GM21737 (cell line): ENCODE measurements at regions not wholly inside any gene's neighbourhood (a gene's known extent, or its start where the extent isn't known, plus 50 kb on each side); places are given as distances from the start of the nearest gene placed in this dataset.
"Not testable (repeated sequence)": the region's sequence is repeated elsewhere in the genome, so short reads cannot be mapped to it uniquely, and the experiment has no call there.

Experiments used
- ATAC-seq: cut with Tn5 transposase; IDR thresholded peaks from one replicate; pipeline ENCODE4 v1.9.1; 2021; ENCODE audit warnings: mild to moderate bottlenecking, moderate library complexity; ENCODE audit not compliant: unreplicated experiment

DNA sequence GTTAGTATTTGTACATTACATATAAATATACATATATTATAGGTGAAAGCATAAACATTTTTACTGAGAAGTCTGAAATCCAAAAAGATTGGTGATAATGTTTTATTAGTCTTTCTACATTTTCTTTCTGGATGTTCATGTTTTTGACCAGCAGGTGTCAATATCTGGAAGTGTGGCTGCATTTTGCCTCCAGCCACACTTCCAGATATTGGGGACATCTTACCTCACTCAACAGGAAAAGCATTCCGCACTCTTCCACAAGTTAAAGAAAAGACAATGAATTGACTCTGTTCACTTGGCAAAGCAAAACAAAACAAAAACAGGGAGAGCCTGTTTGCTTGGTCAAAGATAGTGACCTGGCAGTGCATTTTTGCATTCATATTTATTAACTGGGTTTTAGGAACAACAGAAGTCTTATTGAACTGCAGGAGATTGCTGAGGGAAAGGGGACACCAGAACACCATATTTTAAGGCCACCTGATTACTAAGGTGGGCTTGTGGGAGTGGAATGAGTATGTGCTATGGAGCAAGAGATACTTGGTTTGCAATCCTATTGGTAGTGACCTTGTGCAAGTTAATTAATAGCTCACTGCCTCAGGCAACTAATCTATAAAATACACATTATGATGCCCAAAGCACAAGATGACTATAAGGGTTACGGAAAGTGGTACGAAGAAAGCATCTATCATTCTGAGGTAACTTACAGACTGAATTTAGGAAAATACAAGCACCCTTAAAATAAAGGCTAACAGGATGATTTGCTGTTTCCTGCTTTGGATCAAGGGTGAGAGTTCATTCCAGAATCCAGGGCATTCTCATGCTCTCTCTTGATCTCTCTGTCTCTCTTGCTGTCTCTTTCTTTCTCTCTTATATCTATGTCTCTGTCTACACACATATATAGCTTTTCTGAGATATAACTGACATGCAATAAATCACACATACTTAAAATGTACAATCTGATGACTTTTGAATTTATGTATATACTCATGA, 389.9 kb upstream of the EMCN start:
- no peak for ATAC-seq

DNA sequence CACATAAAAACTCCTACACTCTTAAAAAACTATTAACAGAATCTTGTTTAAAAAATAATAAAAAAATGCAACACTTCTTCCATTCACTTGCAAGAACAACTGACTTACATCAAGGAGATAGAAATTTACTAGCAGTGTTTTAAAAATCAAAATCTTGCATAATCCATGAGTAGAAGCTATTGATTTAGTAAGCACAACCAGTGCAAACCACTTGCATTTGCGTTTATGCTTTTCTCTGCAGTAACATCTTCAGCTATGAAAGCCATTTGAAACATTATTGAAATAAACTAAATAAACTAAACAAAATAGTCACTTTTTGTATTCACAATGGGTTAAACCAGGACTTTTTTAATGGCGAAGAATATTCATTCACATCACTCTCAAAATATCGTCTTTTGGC, 389.2 kb upstream of the EMCN start:
- ATAC-seq = no peak

DNA sequence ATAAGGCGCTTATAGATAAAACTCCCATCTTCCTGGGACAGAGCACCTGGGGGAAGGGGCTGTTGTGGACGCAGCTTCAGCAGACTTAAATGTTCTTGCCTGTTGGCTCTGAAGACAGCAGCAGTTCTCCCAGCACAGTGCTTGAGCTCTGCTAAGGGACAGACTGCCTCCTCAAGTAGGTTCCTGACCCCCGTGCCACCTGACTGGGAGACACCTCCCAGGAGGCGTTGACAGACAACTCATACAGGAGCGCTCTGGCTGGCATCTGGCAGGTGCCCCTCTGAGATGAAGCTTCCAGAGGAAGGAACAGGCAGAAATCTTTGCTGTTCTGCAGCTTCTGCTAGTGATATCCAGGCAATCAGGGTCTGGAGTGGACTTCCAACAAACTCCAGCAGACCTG, 383.1 kb upstream of the EMCN start:
- ATAC-seq = not testable (repeated sequence)

DNA sequence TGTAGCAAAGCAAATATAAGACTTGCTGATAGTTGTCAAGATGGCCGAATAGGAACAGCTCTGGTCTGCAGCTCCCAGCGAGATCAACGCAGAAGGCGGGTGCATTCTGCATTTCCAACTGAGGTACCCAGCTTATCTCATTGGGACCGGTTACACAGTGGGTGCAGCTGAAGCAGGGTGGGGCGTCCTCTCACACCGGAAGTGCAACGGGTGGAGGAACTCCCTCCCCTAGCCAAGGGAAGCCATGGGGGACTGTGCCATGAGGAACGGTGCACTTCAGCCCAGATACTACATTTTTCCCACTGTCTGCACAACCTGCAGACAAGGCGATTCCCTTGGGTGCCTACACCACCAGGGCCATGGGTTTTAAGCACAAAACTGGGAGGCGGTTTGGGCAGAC, 382.3 kb upstream of the EMCN start:
- ATAC-seq = no peak

DNA sequence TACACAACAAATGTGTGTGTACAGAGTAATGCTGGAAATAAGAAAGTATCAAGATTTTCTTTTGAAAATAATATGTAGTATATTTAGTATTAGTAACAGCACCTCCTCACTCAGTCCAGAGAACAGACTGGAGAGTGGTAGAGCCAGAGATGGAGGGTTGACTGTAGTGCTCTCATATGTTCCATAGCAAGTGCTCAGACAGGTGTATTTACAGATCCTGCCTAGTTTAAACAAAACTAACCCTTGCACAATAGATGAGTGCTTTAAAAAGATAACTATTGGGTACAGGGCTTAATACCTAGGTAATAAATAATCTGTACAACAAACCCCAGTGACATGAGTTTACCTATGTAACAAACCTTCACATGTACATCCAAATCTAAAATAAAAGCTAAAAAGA, 381.0 kb upstream of the EMCN start:
- ATAC-seq = no peak

DNA sequence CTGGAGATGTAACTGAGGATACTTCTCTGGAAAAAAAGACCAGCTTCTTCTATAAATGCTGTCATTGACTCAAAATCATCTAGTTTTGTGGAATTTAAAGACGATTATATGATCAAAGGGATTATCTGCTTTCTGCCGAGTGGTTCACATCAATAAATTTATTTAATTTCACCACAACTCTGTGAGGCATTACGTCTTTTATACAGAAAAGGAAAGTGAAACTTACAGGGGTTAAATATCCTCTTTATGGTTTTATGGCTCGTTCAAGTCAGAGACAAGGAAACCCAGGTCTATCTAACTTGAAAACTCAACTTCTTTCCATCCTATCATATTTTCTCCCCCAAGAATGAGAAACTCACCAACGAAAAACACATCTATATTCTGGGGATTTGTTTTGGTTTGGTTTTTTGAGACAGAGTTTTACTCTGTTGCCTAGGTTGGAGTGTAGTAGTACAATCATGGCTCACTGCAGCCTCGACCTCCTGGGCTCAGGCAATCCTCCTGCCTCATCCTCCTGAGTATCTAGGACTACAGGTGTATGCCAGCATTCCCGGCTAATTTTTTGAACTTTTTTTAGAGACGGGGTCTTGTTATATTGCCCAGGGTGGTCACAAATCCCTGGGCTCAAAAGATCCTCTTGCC, 377.9 kb upstream of the EMCN start:
- peak; percentile 74 for ATAC-seq

- ATAC-seq = no peak
Observed at GRCh38 chr4:100894339-100894870, 376.6 kb upstream of the EMCN start.

DNA sequence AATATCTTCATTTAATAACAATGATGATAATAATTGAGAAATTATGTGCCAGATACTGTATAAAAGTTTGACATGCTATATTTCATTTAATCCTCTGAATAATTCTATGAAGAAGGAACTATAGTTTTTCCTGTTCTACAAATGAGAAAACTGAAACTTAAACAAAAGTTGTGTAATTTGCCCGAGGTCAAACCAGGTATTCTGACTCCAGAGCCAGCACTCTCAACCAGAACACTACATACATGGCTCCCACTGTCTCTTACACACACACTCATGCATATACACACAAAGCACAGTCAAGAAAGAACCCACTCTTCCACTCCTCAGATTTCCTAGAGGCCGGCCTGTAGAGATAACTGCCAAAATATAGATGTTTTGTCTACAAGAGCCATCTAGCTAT, 374.0 kb upstream of the EMCN start:
- ATAC-seq = no peak

- no peak for ATAC-seq
Observed at GRCh38 chr4:100889898-100890297, 372.1 kb upstream of the EMCN start.

DNA sequence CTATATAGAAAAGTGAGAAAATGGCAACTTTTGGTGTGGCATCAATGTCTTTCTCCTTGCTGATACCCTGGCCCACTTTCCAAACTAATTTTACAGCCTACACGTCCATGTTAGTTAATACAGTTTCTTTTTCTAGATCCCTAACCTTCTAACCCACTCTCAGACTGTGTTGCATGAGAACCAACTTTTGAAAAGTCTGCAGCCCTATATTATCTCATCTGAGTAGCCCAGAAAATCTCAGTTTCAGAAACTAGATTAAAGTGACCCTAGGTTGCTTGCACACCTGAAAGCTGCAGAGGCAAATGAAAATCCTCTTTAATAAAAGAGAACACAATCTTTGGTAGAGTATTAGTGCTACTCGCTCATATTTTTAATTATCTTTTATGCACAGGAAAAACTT, 371.6 kb upstream of the EMCN start:
- ATAC-seq = no peak

GRCh38 chr4:100882661-100883060, 364.8 kb upstream of the EMCN start:
- ATAC-seq = no peak

DNA sequence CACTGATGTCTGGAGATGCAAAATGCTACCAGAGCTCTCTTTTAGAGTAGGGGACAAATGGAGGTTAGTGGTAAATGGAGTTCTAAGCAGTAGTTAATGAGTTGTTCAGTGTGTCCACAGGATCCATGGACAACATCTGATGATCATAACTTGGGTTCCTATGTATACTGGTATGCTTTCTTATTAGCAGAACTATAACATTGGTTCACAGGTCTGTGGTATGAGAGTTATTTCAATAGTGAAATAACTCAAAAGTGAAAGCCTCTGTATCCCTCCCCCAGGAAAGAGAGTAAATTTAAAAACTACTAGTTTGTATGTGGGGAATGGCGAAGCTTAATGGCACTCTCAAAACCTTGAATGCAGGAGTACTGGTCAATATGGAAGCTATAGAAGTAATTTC, 363.5 kb upstream of the EMCN start:
- no peak for ATAC-seq

- no peak for ATAC-seq
Observed at GRCh38 chr4:100880011-100880410, 362.2 kb upstream of the EMCN start.

GRCh38 chr4:100879471-100879870, 361.6 kb upstream of the EMCN start:
- no peak for ATAC-seq

- no peak for ATAC-seq
Observed at GRCh38 chr4:100876546-100876945, 358.7 kb upstream of the EMCN start.

- no peak for ATAC-seq
Observed at GRCh38 chr4:100875296-100876068, 357.7 kb upstream of the EMCN start.

DNA sequence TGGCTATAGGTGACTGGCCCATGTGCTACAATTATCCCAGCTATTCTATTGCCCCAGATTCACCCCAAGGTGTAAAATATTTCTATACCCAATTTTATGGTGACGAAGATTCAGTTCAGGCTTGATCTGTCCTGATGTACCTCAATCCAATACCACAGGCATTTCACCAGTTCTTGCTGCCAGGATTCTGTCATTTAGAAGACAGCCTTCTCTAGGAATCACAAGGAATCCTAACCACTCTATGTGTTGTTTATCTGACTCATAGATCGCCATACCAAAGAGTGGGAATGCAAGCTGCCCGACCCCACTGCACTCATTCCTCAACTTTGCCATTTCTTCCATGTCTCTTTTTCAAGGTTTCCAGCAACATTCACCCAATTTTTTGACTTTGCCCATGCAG, 355.0 kb upstream of the EMCN start:
- no peak for ATAC-seq

GRCh38 chr4:100870940-100871772, 353.3 kb upstream of the EMCN start:
- no peak for ATAC-seq

GRCh38 chr4:100869276-100869675, 351.5 kb upstream of the EMCN start:
- ATAC-seq = no peak

DNA sequence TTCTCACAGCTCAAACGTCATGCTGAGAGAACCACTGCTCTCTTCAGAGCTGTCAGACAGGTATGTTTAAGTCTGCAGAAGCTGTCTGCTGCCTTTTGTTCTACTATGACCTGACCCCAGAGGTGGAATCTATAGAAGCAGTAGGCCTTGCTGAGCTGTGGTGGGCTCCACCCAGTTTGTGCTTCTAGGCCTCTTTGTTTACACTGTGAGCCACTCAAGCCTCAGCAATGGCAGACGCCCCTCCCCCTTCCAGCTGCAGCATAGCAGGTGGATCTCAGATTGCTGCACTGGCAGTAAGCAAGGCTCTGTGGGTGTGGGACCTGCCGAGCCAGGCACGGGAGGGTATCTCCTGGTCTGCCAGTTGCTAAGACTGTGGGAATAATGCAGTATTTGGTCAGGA, 350.5 kb upstream of the EMCN start:
- ATAC-seq = not testable (repeated sequence)
